ENCODE measurements at regions not wholly inside any gene's neighbourhood (a gene's known extent, or its start where the extent isn't known, plus 50 kb on each side); places are given as distances from the start of the nearest gene placed in this dataset.

DNA sequence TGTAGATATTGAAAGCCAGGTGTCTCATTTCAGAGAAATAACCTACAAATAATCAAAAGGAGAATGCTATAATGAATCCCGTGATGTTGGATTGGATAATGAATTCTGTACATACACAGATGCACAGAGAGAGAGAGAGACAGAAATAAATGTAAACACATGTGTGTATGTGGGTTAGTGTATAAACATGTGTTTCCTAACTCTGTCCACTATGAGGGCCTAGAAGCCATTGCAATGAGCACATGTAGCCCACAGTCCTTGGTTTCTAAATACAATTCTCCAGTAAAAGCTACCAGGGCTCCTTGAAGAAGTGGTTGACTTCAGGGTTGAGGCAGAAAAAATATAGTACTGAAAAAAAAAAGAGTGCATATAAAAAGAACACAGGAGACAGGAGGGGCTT is 109.5 kb downstream of the INHBB start:
- no peak for DNase-seq (ENCODE audit: low read depth in 2 of 2)

GRCh38 chr2:120456867-120457266 is 110.9 kb downstream of the INHBB start:
- DNase-seq (ENCODE audit: low read depth in 2 of 2), result no peak

GRCh38 chr2:120460511-120460910 is 114.6 kb downstream of the INHBB start:
- DNase-seq (ENCODE audit: low read depth in 2 of 2), result no peak

GRCh38 chr2:120461092-120461491 is 115.2 kb downstream of the INHBB start:
- DNase-seq (ENCODE audit: low read depth in 2 of 2), result no peak

DNA sequence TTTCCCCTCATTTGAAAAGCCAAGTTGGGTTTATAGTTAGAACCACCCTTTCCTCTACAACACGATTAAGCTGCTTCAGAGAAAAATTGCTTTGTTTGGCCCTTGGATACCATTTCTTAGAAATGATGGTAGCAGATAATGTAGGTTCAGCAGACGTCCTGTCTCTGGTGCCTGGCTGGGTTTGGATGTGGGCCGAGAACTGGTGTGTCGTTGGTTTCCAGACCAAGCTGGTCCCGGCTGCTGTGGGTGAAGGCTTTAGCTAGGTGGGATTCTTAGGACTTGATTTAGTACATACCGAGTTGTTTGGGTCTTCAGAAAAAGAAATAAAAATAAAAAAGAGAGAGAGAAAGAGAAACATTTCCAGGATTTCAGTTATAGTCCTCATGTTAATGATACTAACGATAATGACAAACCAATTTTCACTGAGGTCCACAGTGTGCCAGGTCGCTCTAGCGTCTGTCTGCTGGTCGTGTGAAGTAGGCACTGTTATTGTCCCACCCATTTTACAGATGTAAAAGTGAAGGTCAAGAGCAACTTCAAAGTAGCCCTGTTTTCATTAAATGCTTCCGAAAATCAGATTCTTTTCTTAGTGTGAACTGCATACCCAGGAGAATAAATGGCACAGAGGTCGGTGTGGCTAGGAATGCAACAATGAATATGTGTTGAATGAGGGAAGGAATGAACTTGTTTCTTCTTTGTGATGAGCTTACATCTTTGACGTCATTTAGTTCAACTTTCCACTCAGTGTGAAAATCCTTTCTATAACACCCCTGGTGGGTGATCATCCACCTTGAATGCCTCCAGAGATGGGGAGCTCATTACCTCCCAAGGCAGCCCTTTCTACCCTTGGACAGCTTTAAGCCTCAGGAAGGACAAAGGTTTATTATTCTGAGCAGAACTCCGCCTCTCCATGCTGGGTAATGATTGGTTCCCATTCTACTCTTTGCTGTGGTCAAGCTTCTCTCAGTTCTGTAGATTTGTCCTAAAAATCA is 115.9 kb downstream of the INHBB start:
- no peak for DNase-seq (ENCODE audit: low read depth in 2 of 2)

DNA sequence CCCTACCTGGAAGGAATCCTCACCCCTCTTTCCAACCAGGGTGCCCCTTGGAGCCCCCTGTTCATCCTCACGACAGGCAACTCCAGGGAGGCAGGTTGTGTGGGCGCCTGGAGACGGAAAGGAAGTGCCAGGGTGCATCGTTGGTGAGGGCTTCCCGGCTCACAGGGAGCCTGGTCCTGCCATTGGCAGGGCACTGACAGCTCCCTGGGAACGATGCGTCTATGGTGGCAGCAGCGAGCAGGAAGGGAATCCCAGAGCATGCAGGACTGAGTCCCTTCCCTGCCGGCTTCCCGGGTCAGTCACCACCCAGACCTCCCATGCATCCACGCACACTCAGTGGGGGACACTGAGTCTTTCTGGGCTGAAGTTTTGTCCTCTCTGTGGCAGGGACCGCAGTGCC is 117.6 kb downstream of the INHBB start:
- no peak for DNase-seq (ENCODE audit: low read depth in 2 of 2)

DNA sequence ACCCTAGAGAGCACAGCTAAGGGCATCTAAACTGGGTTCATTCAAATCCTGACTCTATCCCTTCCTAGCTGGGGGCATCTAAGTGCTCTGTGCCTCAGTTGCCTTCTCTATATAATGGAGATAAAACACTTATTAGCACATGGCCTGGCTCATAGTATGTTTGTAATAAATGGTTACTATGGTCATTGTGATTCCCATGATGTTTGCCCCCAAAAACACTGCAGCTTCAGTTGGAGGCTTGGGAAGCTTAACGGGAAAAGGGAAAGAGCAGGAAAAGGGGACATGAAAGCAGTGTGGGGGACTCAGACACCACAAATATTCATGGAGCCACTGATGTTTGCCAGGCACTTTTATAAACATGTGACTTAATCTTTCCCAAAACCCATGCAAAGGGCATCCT is 118.1 kb downstream of the INHBB start:
- no peak for DNase-seq (ENCODE audit: low read depth in 2 of 2)

GRCh38 chr2:120464448-120464931 is 118.6 kb downstream of the INHBB start:
- DNase-seq (ENCODE audit: low read depth in 2 of 2), result no peak

DNA sequence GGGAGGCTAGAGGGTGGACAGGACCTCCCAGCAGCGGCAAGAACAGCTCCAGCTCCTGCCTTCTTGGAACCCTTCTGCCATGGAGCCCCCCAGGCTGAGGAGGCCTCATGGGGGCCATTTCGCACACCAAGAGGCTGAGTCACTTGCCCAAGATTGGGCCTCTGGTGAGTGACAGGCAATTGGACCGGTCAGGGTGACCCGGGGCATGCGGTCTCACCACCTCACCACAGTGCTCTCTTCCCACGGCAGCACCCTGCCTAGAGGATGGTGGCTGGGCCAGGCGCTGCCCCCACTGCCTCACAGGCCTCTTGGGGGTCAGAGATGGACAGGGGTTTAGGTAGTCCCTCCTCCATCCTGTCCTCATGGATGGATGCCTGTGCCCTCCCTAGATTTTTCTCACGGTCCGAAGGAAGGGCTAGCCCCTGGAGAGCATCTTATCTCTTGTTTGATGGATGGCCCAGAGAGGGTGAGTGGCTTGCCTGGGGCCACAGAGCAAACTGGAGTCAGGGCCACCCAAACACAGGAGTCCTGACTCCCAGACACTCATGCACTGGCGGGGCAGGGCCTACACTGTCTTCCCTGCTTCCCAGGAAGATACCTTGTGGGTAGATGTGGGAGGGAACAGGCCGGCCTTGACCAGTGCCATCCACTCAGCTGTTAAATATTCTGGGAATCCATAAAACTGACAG is 119.2 kb downstream of the INHBB start:
- no peak for DNase-seq (ENCODE audit: low read depth in 2 of 2)

GRCh38 chr2:120465701-120465988 is 119.7 kb downstream of the INHBB start:
- no peak for DNase-seq (ENCODE audit: low read depth in 2 of 2)

DNA sequence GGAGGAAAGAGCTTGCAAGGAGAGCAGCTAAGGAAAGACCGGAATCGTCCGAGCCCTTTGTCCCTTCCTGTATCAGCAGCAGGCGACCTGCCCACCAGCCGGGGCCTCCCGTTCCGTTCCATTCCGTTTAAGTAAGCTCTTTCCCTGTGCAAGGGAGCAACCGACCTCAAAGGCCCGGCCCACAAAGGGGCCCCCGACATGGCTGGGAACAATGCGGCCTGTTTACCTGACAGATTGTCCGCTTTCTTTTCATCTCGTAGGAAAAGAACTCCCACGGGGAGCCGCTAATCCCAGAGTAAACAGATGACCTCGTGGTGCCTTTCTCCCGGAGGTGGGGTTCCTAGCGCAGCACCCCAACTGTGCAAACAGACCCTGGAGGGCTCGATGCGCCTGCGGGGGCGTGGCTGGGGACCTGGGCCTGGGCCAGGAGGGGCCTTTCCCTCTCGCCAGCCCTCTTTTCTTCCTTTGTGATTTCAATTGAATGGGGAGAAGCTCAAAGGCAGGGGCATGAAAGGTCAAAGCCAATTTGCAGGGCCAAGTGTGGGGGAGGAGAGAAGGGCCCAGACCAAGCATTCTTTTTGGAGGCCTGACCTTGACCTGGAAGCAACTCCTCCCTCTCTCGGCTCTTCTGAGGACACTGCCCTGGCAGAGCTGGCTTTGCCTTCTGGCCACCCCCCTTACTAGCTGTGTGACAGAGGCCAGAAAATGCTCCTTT is 120.2 kb downstream of the INHBB start:
- no peak for DNase-seq (ENCODE audit: low read depth in 2 of 2)

- DNase-seq (ENCODE audit: low read depth in 2 of 2), result no peak
These were observed 120.7 kb downstream of the INHBB start for GRCh38 chr2:120466704-120467054.

DNA sequence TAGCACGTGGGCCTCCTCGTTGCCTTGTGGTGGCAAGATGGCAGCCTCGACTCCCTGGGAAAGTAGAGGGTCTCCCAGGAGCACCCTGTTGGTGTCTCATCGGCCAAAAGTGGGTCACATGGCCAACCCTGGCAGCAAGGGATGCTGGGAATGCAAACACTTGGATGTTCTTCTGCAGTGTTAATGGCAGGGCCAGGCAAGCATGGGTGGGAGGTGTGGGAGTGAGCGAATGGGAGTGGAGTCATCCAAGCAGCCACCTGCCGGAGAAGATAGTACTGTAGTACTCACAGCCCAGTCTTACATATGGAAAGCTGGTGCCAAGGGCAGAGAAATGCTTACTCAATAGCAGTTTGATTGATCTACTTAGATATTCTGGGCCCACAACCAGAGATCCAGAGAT is 122.2 kb downstream of the INHBB start:
- DNase-seq (ENCODE audit: low read depth in 2 of 2), result no peak

- DNase-seq (ENCODE audit: low read depth in 2 of 2), result no peak
These were observed 123.5 kb downstream of the INHBB start for GRCh38 chr2:120469426-120469825.

- DNase-seq (ENCODE audit: low read depth in 2 of 2), result no peak
These were observed 124.4 kb downstream of the INHBB start for GRCh38 chr2:120470041-120470965.

DNA sequence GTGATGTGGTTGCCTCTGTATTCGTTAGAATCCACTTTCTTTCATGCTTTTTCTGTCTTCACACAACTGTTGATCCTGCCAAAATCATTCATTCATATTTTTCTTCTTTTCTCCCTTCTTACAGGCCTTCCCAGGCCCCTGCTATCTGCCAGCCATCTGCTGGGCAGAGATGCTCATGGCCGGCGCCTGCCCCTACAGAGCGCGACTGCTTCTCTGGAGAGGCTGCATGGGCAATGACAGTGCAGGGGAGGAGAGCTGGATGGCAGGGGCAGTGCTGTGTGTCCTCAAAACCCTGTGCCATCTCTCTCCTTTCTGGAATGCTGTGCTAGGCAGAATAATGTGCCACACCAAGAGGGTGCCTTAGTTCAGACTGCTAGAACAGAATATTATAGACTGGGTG is 125.2 kb downstream of the INHBB start:
- DNase-seq (ENCODE audit: low read depth in 2 of 2), result no peak

DNA sequence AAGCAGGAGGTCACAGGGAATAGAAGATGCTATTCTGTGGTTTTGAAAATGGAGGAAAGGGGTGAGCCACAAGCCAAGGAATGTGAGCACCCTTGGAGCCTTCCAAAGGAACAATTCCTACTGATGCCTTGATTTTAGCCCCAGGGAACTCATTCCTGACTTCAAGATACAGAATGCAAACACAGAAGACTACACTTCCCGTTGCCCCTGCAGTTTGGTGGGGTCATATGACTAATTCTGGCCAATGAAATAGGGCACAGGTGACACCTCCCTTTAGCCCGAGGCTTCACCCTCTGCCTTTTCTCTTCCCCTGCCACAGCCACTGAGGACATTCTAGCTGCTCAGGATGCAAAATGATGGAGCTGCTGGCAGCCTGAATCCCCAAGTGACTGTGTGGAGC is 126.1 kb downstream of the INHBB start:
- no peak for DNase-seq (ENCODE audit: low read depth in 2 of 2)

DNA sequence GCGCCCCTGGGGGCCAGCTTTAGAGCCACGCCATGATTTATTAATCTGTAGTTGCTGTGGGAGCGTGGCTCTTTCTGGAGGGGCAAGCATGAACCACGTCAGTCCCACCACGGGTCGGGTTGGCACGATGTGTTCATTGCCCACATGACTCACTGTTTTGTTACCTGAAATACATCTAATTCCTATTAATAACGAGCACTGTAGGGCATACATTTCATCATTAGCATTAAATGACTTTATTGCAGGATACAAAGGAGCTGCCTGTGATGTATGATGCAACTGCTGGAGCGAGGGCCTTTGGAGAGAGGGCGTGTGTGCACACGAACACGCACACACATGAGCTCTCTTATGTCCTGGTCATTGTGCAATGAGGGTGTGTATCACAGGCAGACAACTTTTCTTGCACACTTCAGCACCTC is 127.0 kb downstream of the INHBB start:
- DNase-seq (ENCODE audit: low read depth in 2 of 2), result no peak

DNA sequence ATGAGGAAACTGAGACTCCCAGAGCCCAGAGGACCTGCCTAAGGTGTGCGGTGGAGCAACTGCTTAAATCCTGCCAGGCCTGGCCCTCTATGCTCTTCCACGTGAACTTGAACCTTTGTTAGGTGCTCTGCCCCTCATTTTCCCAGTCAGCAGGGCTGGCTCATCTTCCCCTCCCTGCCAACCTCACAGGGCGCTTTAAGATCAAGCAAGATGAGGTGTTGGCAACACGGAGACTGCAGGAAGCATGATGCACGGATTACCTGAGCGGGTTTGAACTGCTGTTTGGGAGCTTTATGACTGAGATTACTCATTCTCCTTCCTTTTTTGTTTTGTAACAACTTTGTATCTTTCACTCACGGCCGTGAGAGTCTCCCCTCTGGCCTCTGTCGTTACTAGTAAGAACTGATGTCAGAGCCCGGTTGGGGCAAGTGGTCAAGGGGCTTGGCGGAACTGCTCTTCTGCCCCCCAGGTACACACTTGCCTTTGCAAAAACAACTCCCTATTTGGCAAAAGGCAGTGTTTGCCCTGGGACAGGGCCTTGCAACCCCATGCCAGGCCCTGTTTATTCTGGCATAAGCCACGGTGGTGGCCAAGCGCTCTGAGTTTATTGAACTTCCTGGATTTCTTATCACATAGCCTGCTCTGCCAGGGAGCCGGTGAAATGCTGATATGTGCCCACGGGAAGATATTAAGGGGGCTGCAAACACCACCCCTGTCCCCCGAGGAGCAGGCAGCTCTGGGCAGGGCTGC is 127.8 kb downstream of the INHBB start:
- no peak for DNase-seq (ENCODE audit: low read depth in 2 of 2)

DNA sequence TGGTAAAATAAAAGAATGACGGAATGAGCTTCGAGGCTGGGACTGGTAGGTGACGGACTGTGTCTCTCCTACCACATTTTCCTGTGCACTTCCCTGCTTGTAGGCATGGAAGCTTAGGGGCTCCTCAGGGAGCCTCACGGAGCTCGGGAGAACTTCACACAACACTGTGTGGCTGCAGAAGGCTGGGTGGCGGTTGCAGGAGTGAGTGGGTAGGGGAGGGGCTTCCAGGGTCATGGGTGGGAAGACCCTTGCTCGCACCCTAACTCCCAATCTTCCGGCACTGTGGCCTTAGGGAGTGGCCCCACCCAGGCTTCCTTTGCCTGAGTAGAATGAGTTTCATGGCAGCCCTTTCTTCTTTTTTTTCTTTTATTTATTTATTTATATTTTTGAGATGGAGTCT is 128.6 kb downstream of the INHBB start:
- no peak for DNase-seq (ENCODE audit: low read depth in 2 of 2)

DNA sequence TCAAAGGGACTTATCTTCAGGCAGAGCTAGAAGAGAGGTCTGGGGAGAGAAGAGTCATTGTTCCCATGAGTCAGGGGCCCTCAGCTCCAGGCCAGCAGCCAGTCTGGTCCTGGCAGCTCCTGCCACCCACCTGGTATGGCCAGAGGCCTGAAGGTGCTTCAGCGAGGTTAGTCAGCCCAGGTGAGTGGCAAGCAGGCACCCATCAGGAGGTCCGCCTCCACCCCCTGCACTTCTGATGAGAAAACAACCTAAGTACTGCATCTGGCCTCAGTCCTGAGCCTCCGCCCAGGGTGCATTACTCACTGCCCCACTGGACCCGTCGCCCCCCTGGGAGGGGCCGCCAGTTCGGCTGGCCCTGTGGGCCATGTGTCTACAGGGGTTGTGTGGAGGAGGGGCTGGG is 130.2 kb downstream of the INHBB start:
- no peak for DNase-seq (ENCODE audit: low read depth in 2 of 2)

Measured in stimulated activated CD8-positive, alpha-beta memory T cell treated with anti-CD3 and anti-CD28 coated beads, Interleukin-2, amount 100 ng/mL, for 48 hours (primary cell).